ENCODE measurements at regions not wholly inside any gene's neighbourhood (a gene's known extent, or its start where the extent isn't known, plus 50 kb on each side); places are given as distances from the start of the nearest gene placed in this dataset.
"Not testable (repeated sequence)": the region's sequence is repeated elsewhere in the genome, so short reads cannot be mapped to it uniquely, and the experiment has no call there.

DNA sequence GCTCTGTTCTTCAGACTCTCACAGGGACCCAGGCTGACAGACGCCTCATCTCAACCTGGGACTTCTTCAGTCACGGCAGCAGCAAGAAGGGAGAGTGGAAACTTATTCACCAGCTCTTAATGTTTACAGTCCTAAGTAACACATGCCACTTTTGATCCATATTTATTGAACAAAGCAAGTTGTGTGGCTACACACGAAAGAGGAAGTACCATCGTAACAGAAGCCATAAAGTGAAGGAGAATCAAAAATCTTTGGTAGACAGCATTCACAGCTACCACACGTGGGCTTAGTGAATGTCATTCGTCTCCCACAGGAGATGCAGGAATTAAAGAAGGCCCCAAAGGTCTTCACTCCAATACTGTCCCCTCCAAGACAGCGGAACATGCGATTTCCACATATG lies 582.6 kb downstream of the CETN3 start:
- no peak overlapping the region for H3K4me2 ChIP-seq (ENCODE audit: low read length)
- H3K9me3 ChIP-seq (replicated peaks; ENCODE audit: low read length), result no peaks in the 10 kb centered on the region
- H3K4me1 ChIP-seq (ENCODE audit: control insufficient read depth, insufficient read depth, low read length), result no peaks in the 10 kb centered on the region
- H3K27me3 ChIP-seq (ENCODE audit: control insufficient read depth, insufficient read depth, low read length), result no peaks in the 10 kb centered on the region
- no peak overlapping the region for H3K4me3 ChIP-seq (ENCODE audit: low read length)
- no peaks in the 10 kb centered on the region for H3K36me3 ChIP-seq (ENCODE audit: insufficient read depth, low read length)
- H3K9ac ChIP-seq (ENCODE audit: low read depth, low read length), result no peak overlapping the region

DNA sequence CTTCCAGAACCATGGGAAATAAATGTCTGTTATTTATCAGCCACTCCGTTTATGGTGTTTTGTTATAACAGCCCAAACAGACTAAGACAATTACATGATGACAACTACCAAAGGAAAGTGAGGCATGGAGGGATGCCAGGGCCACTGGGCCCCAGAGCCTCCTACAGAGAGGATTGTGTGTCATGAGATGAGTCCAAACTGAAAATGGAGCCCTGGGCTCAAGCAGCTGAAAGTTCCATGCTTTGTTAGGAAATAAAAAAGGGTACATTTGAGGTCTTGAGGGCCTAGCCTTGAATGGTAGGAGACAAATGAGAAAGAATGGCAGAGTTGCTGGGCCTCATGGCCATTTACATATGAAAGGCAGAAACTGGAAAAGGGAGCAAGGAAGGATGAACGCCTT lies 586.5 kb downstream of the CETN3 start:
- no peaks in the 10 kb centered on the region for H3K4me1 ChIP-seq (ENCODE audit: control insufficient read depth, insufficient read depth, low read length)
- H3K36me3 ChIP-seq (ENCODE audit: insufficient read depth, low read length), result no peaks in the 10 kb centered on the region
- no peak overlapping the region for H3K9ac ChIP-seq (ENCODE audit: low read depth, low read length)
- H3K4me2 ChIP-seq (ENCODE audit: low read length), result no peak overlapping the region
- no peaks in the 10 kb centered on the region for H3K9me3 ChIP-seq (replicated peaks; ENCODE audit: low read length)
- no peaks in the 10 kb centered on the region for H3K27me3 ChIP-seq (ENCODE audit: control insufficient read depth, insufficient read depth, low read length)
- H3K4me3 ChIP-seq (ENCODE audit: low read length), result no peak overlapping the region

DNA sequence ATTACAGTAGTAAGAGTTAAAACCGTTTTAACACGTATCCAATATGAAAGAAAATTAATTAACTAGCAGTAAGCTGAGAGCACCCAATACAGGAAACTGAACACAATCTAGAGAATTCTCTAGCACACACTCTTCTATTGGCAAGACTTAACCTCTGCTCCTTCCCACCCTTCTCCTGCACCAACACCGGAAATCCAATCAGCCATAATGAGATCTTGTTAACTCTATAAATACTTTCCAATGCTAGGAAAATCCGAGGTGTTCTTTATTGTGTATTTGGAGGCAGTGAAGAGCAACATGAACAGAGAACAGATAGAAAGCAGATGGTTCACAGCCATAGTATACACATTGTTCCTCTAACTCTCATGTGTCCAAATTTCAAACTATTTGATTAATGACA lies 591.7 kb downstream of the CETN3 start:
- Histone ChIP-seq H3K4me1 (ENCODE audit: control insufficient read depth, insufficient read depth, low read length) (no peaks in the 10 kb centered on the region), H3K4me2 (ENCODE audit: low read length) (no peak overlapping the region), H3K27me3 (ENCODE audit: control insufficient read depth, insufficient read depth, low read length) (no peaks in the 10 kb centered on the region), H3K9ac (ENCODE audit: low read depth, low read length) (no peak overlapping the region), H3K4me3 (ENCODE audit: low read length) (no peak overlapping the region), H3K9me3 (replicated peaks; ENCODE audit: low read length) (no peaks in the 10 kb centered on the region), H3K36me3 (ENCODE audit: insufficient read depth, low read length) (no peaks in the 10 kb centered on the region)

DNA sequence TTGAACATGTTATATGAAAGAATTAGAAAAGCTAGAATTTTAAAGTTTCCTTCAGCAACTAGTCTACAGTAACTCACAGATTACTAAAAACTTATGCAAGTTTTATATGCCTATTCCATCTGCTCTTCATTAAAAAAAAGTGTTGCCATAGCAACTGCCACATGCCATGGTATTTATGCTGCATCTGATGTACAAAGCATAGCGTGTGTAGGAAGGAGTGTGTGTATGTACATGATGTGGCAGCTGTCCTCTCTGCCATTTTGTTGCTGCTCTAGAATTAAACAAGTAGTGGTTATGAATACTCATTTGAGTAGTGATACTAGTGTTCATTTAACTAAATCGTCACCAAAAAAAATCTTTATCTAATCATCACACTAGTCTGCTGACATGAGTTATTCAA lies 593.5 kb downstream of the CETN3 start:
- Histone ChIP-seq H3K27me3 (ENCODE audit: control insufficient read depth, insufficient read depth, low read length) (no peaks in the 10 kb centered on the region), H3K4me1 (ENCODE audit: control insufficient read depth, insufficient read depth, low read length) (no peaks in the 10 kb centered on the region), H3K9ac (ENCODE audit: low read depth, low read length) (no peak overlapping the region), H3K4me2 (ENCODE audit: low read length) (no peak overlapping the region), H3K9me3 (replicated peaks; ENCODE audit: low read length) (no peaks in the 10 kb centered on the region), H3K4me3 (ENCODE audit: low read length) (no peak overlapping the region), H3K36me3 (ENCODE audit: insufficient read depth, low read length) (no peaks in the 10 kb centered on the region)

DNA sequence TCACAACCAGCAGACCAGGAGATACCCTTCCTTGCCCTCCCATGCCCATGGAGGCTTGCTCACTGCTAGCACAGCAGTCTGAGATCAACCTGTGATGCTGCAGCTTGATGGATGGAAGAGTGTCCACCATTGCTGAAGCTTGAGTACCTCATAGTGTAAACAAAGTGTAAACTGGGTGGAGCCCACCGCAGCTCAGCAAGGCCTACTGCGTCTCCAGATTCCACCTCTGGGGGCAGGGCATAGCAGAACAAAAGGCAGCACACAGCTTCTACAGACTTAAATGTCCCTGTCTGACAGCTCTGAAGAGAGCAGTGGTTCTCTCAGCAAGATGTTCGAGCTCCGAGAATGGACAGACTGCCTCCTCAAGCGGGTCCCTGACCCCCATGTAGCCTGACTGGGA lies 608.8 kb downstream of the CETN3 start:
- H3K4me1 ChIP-seq (ENCODE audit: control insufficient read depth, insufficient read depth, low read length); H3K4me3 ChIP-seq (ENCODE audit: low read length); H3K36me3 ChIP-seq (ENCODE audit: insufficient read depth, low read length); H3K9me3 ChIP-seq (replicated peaks; ENCODE audit: low read length); H3K4me2 ChIP-seq (ENCODE audit: low read length); H3K9ac ChIP-seq (ENCODE audit: low read depth, low read length); H3K27me3 ChIP-seq (ENCODE audit: control insufficient read depth, insufficient read depth, low read length): not testable (repeated sequence)

DNA sequence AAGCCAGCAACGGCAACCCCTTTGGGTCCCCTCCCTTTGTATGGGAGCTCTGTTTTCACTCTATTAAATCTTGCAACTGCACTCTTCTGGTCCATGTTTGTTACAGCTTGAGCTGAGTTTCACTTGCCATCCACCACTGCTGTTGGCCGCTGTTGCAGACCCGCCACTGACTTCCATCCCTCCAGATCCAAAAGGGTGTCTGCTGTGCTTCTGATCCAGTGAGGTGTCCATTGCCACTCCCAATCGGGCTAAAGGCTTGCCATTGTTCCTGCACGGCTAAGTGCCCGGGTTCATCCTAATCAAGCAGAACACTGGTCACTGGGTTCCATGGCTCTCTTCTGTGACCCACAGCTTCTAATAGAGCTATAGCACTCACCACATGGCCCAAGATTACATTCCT lies 615.1 kb downstream of the CETN3 start:
- H3K9me3 ChIP-seq (replicated peaks; ENCODE audit: low read length), result not testable (repeated sequence)

DNA sequence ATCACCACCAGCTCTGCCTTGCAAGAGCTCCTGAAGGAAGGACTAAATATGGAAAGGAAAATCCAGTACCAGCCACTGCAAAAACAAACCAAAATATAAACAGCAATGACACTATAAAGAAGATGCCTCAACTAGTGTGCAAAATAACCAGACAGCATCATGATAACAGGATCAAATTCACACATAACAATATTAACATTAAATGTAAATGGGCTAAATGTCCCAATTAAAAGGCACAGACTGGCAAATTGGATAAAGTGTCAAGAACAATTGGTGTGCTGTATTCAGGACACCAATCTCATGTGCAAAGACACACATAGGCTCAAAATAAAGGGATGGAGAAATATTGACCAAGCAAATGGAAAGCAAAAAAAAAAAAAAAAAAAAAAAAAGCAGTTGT lies 629.8 kb downstream of the CETN3 start:
- H3K4me1 ChIP-seq (ENCODE audit: control insufficient read depth, insufficient read depth, low read length); H3K27me3 ChIP-seq (ENCODE audit: control insufficient read depth, insufficient read depth, low read length); H3K9me3 ChIP-seq (replicated peaks; ENCODE audit: low read length); H3K4me3 ChIP-seq (ENCODE audit: low read length); H3K36me3 ChIP-seq (ENCODE audit: insufficient read depth, low read length); H3K4me2 ChIP-seq (ENCODE audit: low read length); H3K9ac ChIP-seq (ENCODE audit: low read depth, low read length): not testable (repeated sequence)

More for the DNA sequence above, 615.1 kb downstream of the CETN3 start:
- not testable (repeated sequence) for H3K4me1 ChIP-seq (ENCODE audit: control insufficient read depth, insufficient read depth, low read length); H3K27me3 ChIP-seq (ENCODE audit: control insufficient read depth, insufficient read depth, low read length); H3K36me3 ChIP-seq (ENCODE audit: insufficient read depth, low read length); H3K4me3 ChIP-seq (ENCODE audit: low read length); H3K9ac ChIP-seq (ENCODE audit: low read depth, low read length); H3K4me2 ChIP-seq (ENCODE audit: low read length)

DNA sequence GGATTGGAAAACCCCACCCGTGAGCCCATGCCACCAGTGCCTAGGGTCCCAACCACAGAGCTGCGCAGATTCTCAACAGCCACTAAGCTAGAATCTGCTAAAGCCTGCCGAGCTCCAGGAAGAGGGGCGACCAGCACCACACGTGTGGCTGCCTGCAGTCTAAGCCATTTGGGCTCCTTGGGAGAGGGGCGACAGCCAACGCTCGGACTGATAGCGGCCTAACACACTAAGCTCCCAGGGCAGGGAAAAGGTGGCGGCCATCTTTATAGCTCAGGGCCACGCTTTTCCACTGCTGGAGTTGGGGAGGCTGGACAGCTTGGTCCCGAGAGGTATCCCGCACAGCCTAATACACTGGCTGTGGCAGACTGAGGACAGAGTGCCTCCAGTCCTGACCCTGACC lies 631.8 kb downstream of the CETN3 start:
- no peaks in the 10 kb centered on the region for H3K27me3 ChIP-seq (ENCODE audit: control insufficient read depth, insufficient read depth, low read length)
- no peaks in the 10 kb centered on the region for H3K9me3 ChIP-seq (replicated peaks; ENCODE audit: low read length)
- H3K4me3 ChIP-seq (ENCODE audit: low read length), result no peak overlapping the region
- H3K4me1 ChIP-seq (ENCODE audit: control insufficient read depth, insufficient read depth, low read length), result no peaks in the 10 kb centered on the region
- no peaks in the 10 kb centered on the region for H3K36me3 ChIP-seq (ENCODE audit: insufficient read depth, low read length)
- H3K9ac ChIP-seq (ENCODE audit: low read depth, low read length), result no peak overlapping the region
- no peak overlapping the region for H3K4me2 ChIP-seq (ENCODE audit: low read length)

DNA sequence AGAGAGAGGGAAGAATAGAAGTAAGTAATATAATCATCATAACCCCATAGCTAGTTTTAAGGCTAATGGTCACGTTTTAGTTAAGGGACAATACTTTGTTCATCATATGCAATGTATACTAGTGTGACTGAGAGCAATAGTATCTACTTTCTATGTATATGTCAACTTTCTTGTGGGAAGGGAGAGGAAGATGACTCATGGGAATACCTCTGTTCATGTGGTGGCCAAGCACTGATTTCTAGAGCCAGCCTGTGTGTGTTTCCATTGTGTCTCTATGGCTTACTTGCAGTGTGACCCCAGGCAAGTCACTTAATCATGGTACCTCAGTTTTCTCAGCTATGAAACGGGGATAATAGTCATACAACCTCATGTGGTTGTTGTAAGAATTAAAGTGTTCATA lies 639.6 kb downstream of the CETN3 start:
- Histone ChIP-seq H3K4me3 (ENCODE audit: low read length) (no peak overlapping the region), H3K4me2 (ENCODE audit: low read length) (no peak overlapping the region), H3K9me3 (replicated peaks; ENCODE audit: low read length) (no peaks in the 10 kb centered on the region), H3K27me3 (ENCODE audit: control insufficient read depth, insufficient read depth, low read length) (no peaks in the 10 kb centered on the region), H3K4me1 (ENCODE audit: control insufficient read depth, insufficient read depth, low read length) (no peaks in the 10 kb centered on the region), H3K36me3 (ENCODE audit: insufficient read depth, low read length) (no peaks in the 10 kb centered on the region), H3K9ac (ENCODE audit: low read depth, low read length) (no peak overlapping the region)

DNA sequence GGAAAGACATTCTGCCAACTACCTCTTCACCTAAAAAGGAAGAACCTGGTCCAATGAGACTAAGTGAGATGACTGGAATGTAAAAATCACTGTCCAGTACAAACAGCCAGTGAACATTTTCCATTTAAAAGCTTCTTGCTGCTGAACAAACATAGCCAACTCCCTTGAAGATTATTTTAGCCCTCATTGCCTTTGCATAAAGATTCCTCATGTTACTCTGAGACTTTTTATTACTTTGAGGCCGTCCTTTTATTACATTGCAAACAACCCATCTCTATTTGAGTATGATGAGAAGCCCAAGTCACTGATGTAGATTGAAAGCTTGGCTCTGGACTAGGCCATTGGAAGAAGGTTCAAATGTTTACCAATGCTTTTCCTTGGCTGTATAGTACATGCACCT lies 649.8 kb downstream of the CETN3 start:
- Histone ChIP-seq H3K36me3 (ENCODE audit: insufficient read depth, low read length) (no peaks in the 10 kb centered on the region), H3K9ac (ENCODE audit: low read depth, low read length) (no peak overlapping the region), H3K4me1 (ENCODE audit: control insufficient read depth, insufficient read depth, low read length) (no peaks in the 10 kb centered on the region), H3K4me3 (ENCODE audit: low read length) (no peak overlapping the region), H3K27me3 (ENCODE audit: control insufficient read depth, insufficient read depth, low read length) (no peaks in the 10 kb centered on the region), H3K4me2 (ENCODE audit: low read length) (no peak overlapping the region), H3K9me3 (replicated peaks; ENCODE audit: low read length) (no peaks in the 10 kb centered on the region)

DNA sequence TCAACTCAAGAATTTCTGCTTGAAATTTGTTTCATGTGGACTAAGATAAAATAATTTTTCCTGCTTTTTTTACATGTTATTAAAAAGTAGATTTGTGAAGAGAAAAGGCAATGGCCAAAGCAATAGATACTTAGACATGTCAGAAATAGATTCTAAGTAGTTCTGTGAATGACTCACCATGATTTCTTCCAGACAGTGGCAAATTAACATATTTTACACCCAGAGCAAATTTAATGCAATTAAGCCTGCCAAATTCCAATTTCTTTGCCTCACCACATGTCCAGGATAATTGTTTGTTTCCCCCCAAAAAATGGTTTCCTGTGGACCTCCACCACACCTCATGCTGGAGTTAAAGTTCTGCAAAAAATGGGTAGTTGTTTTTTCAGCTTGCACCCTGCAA lies 651.4 kb downstream of the CETN3 start:
- Histone ChIP-seq H3K36me3 (ENCODE audit: insufficient read depth, low read length) (no peaks in the 10 kb centered on the region), H3K9me3 (replicated peaks; ENCODE audit: low read length) (no peaks in the 10 kb centered on the region), H3K9ac (ENCODE audit: low read depth, low read length) (no peak overlapping the region), H3K4me1 (ENCODE audit: control insufficient read depth, insufficient read depth, low read length) (no peaks in the 10 kb centered on the region), H3K4me2 (ENCODE audit: low read length) (no peak overlapping the region), H3K27me3 (ENCODE audit: control insufficient read depth, insufficient read depth, low read length) (no peaks in the 10 kb centered on the region), H3K4me3 (ENCODE audit: low read length) (no peak overlapping the region)

DNA sequence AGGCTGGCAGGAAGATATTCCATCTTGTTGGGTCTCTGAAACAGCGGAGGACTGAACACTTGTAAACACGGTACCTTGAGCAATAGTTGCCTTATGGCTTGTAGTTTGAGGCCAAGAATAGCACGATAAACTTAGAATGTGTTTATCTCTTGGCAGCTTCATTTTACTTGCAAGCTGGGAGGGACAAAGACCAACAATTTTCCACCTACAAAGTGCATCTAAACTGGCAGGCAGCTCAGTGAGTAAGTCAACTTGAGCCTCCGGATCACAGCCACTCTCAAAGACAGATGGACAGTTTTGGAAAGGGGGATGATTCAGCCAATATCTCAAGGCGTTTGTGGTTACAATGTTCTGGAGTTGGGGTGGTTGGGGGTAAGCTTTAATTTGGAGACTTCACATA lies 652.6 kb downstream of the CETN3 start:
- Histone ChIP-seq H3K27me3 (ENCODE audit: control insufficient read depth, insufficient read depth, low read length) (no peaks in the 10 kb centered on the region), H3K9ac (ENCODE audit: low read depth, low read length) (no peak overlapping the region), H3K9me3 (replicated peaks; ENCODE audit: low read length) (no peaks in the 10 kb centered on the region), H3K4me1 (ENCODE audit: control insufficient read depth, insufficient read depth, low read length) (no peaks in the 10 kb centered on the region), H3K4me2 (ENCODE audit: low read length) (no peak overlapping the region), H3K36me3 (ENCODE audit: insufficient read depth, low read length) (no peaks in the 10 kb centered on the region), H3K4me3 (ENCODE audit: low read length) (no peak overlapping the region)

DNA sequence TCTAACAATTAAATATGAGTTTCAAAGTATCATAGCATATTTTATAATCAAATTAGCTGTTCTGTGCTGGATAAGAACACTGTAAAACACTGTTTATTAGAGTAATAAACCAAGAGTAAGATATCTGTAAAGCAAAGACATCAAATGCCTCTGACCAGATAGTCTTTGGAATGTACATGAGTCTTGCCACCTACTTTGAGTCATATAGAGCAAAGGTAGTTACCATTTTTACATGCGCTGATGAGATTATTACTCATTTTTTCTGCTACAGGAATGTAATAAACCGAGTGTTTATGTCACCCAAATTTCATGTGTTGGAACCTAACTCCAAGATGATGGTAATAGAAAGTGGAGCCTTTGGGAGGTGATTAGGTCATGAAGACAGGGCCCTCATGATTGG lies 654.5 kb downstream of the CETN3 start:
- no peak overlapping the region for H3K9ac ChIP-seq (ENCODE audit: low read depth, low read length)
- H3K4me2 ChIP-seq (ENCODE audit: low read length), result no peak overlapping the region
- no peak overlapping the region for H3K4me3 ChIP-seq (ENCODE audit: low read length)
- no peaks in the 10 kb centered on the region for H3K9me3 ChIP-seq (replicated peaks; ENCODE audit: low read length)
- no peaks in the 10 kb centered on the region for H3K4me1 ChIP-seq (ENCODE audit: control insufficient read depth, insufficient read depth, low read length)
- no peaks in the 10 kb centered on the region for H3K27me3 ChIP-seq (ENCODE audit: control insufficient read depth, insufficient read depth, low read length)
- no peaks in the 10 kb centered on the region for H3K36me3 ChIP-seq (ENCODE audit: insufficient read depth, low read length)
